ENCODE measurements at regions not wholly inside any gene's neighbourhood (a gene's known extent, or its start where the extent isn't known, plus 50 kb on each side); places are given as distances from the start of the nearest gene placed in this dataset.
"Not testable (repeated sequence)": the region's sequence is repeated elsewhere in the genome, so short reads cannot be mapped to it uniquely, and the experiment has no call there.

DNA sequence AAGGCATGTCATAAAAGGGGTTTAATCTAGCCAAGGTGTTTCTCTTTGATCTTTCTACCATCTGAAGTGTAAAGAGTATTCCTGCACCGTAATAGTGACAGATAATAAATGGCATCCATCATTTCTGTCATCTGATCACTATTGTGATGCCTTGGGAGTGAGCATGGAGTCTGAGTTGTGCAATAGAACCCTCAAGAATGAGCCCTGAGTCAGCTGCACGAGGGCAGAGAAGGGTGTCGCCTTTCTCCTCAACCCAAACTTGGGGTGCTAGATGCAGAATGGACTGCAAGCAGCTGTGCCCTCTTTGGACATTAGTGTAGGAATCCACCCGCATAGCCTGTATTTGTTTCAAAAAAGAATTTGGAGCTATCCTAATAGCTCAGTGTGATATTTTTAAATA lies 115.2 kb downstream of the ZNF37A start:
- DNase-seq = no peak

DNA sequence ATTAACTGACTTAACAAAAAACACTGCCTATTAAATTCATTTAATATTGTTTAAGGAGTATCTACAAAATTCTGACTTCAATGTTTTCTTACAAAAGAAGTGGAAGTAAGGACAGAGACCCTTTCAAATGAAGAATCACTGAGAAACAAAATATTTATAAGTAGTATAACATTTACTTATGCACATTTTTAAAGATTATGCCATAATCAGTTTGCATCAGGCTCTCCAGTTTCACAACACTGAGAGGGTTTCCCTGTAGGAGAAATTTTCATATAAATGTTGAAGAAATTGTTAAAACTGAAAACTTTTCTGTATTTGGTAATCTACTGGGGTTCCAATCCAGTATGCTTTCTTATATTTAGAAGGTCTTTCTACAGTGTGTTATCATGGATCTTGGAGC lies 115.6 kb downstream of the ZNF37A start:
- not testable (repeated sequence) for DNase-seq

DNA sequence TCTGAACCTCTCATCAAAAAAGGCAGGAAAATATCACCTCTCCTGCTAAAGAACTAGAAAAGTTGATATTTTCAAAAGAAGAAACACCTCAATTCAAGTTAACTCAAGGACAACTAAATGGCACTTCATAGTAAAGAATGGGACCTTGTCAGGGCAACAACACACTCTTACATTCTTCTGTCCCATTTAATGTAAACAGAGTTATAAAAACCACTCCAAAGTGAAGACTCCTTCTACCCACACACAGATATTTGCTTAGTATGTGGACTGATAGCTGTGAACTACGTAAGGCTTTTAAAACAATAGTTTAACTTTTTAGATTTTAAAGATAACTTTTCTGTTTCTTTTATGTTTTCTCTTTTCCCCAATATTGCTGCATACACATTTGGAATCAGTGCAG lies 118.3 kb downstream of the ZNF37A start:
- no peak for DNase-seq

DNA sequence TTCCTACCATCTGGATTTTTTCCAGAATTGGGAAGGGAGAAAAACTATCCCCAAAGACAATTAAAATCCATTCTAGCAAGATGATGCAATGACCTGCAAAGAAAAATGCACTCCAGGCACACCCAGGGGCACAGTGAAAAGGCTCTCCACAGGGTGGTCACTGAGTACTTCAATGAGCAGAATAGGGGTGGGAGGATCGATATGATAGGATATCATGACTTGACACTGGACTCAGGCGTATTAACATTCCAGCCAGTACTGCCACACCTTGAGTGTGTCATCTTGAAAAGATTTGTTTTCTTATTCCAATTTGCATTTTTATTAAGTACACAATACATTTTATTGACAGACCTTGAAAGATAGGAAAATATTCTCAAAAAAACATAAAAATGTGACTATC lies 132.2 kb downstream of the ZNF37A start:
- DNase-seq = no peak

DNA sequence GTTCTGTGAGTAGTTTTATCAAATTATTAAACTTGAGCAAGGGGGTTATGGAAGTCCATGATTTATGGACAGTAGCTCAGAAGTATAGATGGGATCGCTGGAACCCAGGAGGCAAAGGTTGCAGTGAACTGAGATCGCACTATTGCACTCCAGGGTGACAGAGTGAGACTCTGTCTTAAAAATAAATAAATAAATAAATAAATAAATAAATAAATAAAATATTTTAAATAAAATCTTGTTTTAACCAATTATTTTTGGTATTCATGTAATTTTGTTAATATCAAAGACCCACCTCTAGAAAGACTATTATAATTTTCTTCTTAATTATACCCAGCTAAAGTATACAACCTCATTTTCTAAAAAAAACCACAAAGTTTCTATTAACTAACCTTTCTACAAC lies 134.3 kb downstream of the ZNF37A start:
- no peak for DNase-seq

DNA sequence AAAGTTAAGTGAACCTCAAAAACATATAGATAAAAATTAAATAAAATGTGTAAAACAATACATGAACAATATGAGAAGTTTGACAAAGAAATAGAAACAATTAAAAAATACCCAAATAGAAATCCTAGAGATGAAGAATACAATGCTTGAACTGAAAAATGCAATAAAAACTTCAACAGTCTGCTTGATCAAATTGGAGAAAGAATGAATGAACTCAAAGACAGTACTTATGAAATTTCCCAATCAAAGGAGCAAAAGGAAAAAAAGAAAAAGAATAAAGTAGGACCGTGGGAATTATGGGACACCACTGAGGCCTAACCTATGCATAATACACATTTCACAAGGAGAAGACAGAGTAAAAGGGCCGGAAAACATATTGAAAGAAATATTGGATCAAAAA lies 144.3 kb downstream of the ZNF37A start:
- DNase-seq = not testable (repeated sequence)

DNA sequence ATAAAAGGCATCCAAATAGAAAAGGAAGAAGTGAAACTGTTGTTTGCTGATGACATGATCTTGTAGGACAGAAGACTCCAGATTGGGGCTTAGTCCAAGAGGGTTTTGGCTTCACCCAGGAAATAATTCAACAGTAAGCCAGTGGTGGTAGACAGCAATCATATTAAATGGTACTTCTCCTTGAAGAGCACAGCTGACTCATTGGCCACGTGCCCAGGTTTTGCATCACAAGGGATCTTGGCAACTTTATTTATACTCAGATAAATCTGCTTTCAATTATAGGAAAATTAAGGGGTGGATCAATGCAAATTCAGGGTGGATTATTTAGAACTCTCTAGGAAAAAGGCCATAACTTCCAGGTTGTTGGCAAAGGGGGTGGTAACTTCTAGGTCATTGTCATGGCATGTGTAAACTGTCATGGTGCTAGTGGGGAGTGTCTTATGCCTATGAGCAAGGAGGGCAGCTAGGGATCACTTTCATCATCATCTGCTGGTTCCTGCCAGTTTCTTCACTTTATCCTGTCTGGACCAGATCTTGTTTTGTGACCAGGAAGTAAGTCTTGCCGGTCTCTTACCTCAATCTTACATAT lies 148.0 kb downstream of the ZNF37A start:
- not testable (repeated sequence) for DNase-seq

DNA sequence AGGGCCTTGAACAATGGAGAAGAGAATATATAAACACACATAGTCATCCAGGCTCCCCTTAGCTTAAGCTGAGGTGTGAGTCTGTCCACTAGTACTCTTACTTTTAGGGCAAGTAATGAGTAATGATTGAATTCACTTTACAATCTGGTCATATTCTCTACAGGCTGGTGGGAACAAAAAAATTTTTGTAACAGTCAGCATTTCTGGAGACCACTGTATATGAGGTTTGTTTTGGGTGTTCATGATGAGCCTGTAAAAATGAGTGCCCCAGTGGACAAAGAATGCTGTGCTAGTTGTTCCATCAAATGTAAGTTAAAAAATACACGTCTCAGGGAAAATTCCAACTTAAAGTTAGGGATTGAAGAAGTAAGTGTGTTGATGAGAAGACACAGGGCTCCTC lies 154.0 kb downstream of the ZNF37A start:
- not testable (repeated sequence) for DNase-seq

DNA sequence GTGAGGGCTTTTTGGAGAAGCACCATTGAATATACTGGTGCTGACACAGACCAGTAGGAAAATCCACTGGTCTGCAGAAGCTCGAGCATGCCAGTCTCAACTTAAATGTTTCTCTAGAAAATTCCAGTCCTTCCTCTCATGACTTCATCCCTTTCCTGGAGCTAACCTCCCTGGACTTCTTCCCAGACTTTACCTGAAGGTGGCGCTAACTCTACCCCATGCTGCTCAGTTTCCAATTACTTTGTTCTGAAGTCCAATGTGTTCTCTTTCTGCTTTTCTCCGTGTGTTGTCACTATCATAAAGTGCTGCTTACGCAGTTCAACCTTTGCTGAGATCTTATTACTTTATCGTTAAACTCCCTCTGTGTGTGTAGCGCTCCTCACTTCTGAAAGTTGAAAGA lies 158.4 kb downstream of the ZNF37A start:
- DNase-seq = not testable (repeated sequence)

DNA sequence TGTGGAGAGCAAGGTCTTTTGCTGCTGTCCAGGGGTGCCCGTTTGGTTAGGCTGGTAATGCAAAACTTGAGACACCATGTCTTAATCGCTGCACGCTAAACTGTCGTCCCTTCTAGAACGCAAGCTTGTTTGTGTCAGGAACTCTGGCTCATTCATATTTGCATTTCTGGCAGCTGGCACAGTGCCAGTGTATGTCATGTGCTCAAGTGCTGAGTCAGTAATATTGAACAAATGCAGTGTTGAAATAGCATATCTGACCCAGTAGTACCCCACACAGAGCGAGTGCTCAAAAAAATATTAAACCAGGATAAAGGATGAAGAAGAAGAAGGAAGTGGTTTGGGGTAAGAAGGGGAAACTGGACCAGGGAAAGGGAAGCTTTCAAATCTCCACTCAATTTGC lies 173.4 kb downstream of the ZNF37A start:
- not testable (repeated sequence) for DNase-seq

DNA sequence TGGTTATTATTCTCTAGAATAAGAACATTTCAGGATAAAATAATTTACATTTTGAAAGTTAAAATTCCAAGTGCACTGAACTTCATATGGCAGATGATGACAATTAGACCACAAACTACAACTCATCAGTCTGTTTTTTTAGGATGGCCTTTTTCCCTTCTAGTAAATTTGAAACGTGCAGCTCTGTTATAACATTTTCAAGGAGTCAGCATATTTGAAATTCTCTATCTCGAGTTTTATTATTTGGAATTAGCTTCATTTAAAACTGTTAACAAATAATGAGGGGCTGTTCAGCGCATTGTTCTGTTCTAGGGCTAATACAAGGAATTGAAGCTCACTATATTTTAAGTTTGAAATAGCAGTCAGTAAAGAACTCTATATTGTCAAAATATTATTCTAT lies 176.9 kb downstream of the ZNF37A start:
- DNase-seq = not testable (repeated sequence)

DNA sequence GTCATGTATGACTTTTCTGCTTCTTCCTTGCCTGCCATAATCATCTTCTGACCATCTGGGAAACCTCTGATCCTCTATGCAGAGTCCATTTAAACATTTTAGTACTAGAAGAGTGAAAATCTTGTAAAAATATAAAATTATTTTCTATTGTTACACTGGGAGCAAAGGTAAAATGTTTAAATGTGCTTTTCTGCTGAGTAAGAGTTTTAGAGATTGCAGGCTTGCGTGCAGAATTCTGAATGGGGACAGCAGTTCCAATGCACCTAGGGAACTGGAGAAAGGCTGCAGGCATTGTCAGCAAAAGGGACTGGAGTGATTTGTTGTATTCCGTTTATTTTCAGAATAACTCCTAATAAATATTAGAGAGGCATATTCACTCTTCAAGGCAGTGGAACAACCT lies 180.7 kb downstream of the ZNF37A start:
- DNase-seq = not testable (repeated sequence)

DNA sequence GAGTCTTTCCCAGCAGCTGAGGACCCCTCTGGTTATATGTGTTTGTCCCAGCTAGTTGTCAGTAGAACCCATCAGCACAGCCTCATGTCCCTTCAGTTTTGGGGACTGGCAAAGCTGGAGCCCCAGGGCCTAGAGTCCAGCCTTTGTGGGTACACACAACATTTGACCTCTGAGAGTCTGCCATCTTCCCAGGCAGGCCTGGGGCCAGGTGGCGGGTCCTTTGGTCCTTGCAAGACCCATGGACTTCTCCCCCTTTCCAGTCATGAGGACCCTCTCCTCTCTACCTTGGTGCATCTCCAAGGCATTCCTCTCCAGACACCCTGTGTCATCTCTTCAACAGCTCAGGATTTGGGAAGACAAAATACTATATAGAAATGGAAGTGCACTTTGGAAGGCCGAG lies 198.4 kb downstream of the ZNF37A start:
- DNase-seq = not testable (repeated sequence)

DNA sequence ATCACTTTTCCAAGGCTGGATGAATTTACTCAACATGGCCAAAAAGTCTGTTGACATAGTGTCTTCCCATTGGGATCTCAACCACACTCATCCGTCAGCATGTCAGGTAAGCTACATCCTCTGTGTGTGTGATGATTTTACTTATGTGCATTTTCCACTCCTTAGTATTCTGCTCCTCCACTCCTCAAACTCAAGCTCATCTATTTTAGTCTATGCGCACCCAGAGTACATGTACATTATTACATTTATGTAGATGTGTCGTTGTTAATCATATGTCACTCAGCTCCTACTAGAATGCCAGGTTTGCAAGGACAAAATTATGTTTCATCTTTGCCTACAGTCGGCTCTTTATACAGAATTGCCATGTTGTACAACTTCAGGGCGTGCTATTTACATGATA lies 216.0 kb downstream of the ZNF37A start:
- DNase-seq = not testable (repeated sequence)

DNA sequence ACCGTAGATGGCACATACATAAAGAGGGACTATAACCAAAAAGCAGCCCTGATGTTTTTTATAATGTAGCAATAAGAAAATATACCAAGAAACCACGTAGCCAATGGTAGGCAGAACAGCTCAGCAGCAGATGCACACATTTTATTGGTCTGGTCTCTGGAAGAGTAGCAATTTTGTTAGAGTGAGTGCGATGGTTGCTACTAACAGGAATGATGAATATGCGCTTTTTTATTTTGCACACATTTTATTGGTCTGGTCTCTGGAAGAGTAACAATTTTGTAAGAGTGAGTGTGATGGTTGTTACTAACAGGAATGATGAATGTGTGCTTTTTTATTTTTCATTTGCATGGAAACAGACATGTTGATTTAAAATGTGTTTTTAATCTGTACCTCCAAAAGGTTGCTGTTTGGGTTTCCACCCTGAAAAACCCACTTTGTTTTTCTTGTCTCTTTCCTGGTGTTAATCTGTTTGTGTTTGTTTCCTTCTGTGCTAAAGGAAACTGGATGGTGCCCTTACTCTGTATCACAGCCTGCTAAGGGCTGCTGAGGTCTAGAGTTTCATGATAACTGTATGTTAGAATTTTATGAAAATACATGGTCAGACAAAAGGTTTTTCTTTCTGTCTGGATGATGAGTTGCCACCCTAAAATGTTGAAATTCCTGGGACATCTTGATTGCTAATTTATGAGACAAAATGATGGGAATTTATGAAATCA lies 221.1 kb downstream of the ZNF37A start:
- not testable (repeated sequence) for DNase-seq

DNA sequence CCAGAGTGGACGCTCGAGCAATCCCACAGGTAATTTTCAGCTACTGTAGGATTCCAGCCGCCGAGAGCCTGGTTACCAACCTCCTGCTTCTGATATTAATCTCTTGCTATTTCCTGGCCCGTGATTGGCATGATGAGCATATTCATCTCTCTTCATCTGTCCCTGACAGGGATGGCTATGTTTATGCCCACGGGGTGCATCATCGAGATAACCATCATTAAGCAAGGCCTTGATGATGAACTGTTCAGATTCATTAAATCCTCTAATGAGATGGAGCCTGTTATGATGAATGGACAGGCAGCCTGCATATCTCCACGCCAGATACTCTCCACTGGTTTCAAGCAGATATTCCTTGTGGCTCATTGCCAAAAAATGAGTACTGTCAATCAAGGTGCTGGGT lies 227.3 kb downstream of the ZNF37A start:
- DNase-seq = not testable (repeated sequence)

DNA sequence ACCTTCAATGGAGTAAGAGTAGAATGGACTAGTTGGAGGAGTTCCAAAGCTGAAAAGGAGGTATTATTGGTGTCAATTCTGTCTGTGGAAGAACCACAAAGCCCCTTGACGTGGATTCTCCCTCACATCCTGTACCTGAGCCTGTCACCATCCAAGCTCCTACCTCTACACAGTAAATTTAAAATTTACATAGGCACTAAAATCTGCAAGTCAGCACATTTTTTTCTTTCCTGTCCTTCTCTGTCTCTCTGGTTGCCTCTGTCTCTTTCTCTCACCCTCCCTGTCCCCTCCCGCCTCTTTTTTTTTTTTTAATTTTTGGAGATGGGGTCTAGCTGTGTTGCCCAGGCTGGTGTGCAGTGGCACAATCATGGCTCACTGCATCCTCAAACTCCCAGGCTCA lies 236.2 kb downstream of the ZNF37A start:
- not testable (repeated sequence) for DNase-seq

DNA sequence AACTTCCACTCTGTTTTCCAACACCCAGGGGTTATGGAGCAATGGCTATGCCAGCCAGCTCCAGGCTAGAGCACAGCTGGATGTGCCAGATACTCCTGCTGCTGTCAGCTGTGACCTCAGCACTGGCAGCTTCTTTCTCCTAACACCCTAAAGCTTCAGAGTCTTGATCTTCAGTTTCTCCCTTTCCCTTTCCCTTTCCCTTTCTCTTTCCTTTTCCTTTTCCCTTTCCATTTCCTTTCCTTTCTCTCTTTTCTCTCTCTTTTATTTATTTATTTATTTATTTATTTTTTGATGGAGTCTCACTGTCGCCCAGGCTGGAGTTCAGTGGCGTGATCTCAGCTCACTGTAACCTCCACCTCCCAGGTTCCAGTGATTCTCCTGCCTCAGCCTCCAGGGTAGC lies 237.0 kb downstream of the ZNF37A start:
- not testable (repeated sequence) for DNase-seq

DNA sequence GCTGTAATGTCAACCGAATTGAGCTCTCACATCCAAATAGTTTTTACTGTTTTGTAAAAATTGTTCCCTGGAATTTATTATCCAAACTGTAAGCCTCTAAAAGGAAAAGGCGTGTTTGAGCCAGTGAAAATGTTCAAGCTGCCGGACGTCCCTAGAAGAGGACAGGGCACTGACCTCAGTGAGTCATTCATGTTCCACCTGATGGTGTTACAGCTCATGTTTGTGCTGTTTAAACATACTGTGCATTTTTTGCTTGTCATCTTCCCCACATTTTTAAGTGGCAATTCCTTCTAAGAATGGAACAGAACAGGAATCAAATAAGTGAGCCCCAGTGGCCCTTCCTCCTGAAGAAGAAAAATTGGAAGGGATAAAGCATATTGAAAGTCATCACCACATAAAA lies 239.6 kb downstream of the ZNF37A start:
- DNase-seq = not testable (repeated sequence)

DNA sequence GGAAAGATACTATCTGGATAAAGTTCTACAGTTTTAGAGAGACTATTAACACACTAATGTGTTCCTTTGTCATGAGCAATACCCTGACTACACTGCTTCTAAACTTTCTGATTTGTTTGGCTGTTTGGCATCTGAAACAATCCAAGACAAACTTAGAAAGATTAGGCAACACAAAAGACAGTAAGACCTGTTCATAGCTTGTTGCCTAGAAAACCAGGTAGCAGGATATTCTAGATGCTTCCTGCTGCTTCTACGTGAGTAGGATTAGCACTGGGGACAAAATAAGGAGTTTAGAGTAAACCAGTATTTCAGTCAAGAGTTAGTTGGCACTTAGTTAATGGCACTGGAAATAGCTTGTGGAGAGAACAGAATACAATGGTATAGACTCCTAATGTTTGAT lies 256.5 kb downstream of the ZNF37A start:
- not testable (repeated sequence) for DNase-seq

DNA sequence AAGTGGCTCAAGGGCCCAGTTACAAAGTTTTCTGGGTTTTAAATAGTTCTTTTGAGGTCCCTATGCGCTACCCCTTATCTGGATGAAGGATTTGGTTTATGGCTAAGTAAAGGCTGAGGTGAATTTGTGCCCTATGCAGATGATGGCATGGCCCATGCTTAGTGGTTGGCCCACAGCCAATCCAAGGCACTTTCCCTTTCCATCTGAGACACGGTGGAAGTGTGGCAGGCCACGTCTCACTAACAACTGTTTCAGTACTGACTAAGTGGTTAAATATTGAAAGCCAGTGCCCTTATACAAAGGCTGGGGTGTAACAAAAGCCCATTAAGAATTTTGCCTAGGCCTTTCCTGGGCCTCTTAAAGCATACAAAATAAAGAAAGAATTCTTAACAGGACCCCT lies 260.3 kb downstream of the ZNF37A start:
- DNase-seq = not testable (repeated sequence)

DNA sequence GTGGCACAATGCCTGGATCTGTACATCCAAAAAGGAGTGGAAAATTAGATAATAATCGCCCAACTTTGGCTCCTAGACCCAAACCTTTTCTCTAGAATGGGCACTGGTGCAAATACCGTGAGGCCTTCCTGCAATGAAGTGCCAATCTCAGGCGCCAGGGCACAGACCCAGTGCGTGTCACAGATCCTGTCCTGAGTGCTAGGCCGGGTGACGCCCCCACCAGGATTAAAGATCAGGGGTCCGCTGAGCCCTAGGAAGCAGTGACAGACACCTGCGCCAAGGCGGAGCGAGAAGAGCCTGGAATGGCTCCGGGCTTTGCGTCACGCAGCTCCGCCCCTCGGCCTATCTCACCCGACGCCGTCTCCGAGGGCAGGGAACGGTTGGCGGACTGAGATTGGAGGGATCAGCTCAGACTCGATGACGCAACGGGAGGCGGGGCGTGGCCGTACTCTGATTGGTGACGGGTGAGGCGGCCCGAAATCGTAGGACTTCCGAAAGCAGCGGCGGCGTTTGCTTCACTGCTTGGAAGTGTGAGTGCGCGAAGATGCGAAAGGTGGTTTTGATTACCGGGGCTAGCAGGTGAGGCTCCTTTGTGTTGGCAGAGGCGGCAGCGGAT lies 261.9 kb downstream of the ZNF37A start:
- peak; percentile 1 for DNase-seq

DNA sequence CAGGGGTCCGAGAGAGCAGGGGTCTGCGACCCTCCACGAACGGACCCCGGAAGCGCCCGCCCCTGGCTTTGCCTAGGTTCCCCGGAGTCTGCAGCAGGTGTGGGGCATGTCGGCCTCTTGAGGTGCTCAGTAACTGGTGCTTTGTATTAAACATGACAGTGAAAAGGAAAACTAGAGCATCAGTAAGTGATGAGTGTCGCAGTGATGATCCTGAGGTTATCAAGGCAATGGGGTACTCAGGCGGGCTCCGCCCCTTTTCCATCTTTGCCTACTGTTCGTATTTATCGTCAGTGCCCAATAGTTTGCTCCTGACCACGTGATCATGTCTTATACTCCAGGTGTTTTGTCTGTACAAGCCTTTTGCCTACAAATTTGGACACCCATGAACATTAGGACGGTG lies 262.4 kb downstream of the ZNF37A start:
- DNase-seq = peak; percentile 1

DNA sequence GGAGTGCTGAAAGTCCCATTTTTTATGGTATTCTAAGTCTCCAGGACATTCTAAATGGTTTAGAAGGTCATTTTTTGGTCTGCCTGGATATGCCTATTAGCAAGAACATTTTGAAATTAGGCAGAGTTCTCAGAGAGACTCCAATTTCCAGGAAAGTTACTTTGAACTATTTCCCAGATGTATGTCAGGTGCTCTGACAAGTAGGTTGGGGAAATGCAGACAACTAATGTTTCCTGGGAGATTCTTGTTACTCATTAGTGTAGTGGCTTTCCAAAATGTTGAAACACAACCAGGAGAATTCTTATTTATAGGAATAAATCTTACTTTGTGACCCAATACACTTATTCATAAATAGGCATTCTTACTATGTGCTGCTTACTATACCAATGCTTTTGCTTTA lies 268.4 kb downstream of the ZNF37A start:
- not testable (repeated sequence) for DNase-seq

All from DMS79 (cell line).